Astrocyte of the cerebellum (primary cell): ENCODE measurements at regions not wholly inside any gene's neighbourhood (a gene's known extent, or its start where the extent isn't known, plus 50 kb on each side); places are given as distances from the start of the nearest gene placed in this dataset.

ENCODE experiments used
- DNase-seq: peaks from one replicate; pipeline ENCODE4 v3.0.0-alpha.2; 2011; ENCODE audit warnings: low read depth
- H3K4me3 ChIP-seq: 2 replicates; pipeline ENCODE4 v1.5.1; 2011; ENCODE audit warnings: mild to moderate bottlenecking, low read depth, low read length, moderate library complexity
- CTCF ChIP-seq: IDR thresholded peaks from 2 replicates; pipeline ENCODE4 v1.5.1; 2012; ENCODE audit warnings: low read length, low read depth, moderate library complexity, mild to moderate bottlenecking; ENCODE audit errors: missing control alignments
- in situ Hi-C: cut with HindIII; loops from 2 replicates; pipeline ENCODE4 v1.10.0; 2017; ENCODE audit warnings: low sequenced_read_pairs

DNA sequence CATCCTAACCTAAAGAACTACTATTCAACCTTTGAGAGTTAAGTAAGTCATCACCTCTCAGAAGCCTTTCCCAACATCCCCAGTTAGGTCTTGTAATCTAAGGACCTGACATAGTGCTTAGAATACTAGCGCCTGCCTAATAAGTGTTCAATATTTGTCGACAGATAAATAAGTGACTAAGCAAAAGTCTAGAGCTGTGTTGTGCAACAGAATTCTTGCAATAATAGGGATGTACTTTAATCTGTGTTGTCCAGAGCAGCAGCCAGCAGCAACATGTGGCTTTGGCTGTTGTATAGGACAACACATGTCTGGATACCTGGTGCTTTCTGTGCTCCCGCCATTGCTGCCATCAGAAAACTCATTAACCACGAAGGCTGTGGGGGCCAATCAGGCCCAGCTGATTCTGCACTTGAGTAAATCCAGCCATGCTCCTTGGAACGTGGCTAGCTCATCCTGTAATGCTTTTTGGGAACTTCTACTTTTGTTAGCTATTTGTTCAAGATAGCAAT, 66.8 kb upstream of the NTM start:
- no peak for TF ChIP-seq CTCF
- no peak for DNase-seq
- H3K4me3 ChIP-seq = no peak overlapping the region
- in situ Hi-C loops = no loop called here

- in situ Hi-C loops = no loop called here
These were observed 65.4 kb upstream of the NTM start for GRCh38 chr11:131305005-131305404.

GRCh38 chr11:131307506-131307905, 62.9 kb upstream of the NTM start:
- H3K4me3 ChIP-seq = no peak overlapping the region
- no peak for DNase-seq
- TF ChIP-seq CTCF = no peak
- in situ Hi-C loops = no loop called here

More at GRCh38 chr11:131305005-131305404, 65.4 kb upstream of the NTM start:
- no peak overlapping the region for H3K4me3 ChIP-seq
- no peak for TF ChIP-seq CTCF
- DNase-seq = no peak

DNA sequence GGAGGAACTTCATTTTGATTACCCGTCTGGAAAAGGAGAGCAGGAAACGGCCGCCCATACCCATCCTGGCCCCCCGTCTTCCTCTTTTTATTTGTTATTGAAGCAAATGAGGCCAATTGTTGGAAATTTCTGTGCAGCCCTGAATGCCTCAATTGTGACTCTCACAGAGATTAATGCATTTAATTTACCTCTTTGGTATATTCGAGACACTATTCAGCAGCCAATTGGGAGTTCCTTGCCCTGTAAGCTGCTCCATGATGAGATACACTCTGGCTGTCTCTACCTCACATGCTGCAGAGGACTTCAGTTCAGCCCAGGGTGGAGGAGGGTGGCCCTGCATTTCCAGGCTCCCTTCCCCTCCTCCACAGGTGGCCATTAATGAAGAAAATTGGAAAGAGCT, 60.6 kb upstream of the NTM start:
- in situ Hi-C loops = no loop called here
- DNase-seq = no peak
- TF ChIP-seq CTCF = no peak
- H3K4me3 ChIP-seq = no peak overlapping the region

GRCh38 chr11:131311776-131312514, 58.5 kb upstream of the NTM start:
- no peak for DNase-seq
- in situ Hi-C loops = no loop called here

More at GRCh38 chr11:131311776-131312514, 58.5 kb upstream of the NTM start:
- no peak overlapping the region for H3K4me3 ChIP-seq
- no peak for TF ChIP-seq CTCF
